T-helper 2 cell treated with Interferon-gamma antibody and Interleukin-4, amounts not matched to agents 5 μg/mL and 100 μg/mL, for 36 hours (primary cell): ENCODE measurements at regions not wholly inside any gene's neighbourhood (a gene's known extent, or its start where the extent isn't known, plus 50 kb on each side); places are given as distances from the start of the nearest gene placed in this dataset.

Experiments
- DNase-seq: peaks from one replicate; pipeline ENCODE4 v3.0.0; 2021; ENCODE audit warnings: low spot score
- H3K27ac Mint-ChIP-seq: one replicate; pipeline ENCODE4 v1.8.0; 2021; ENCODE audit warnings: mild to moderate bottlenecking, mixed read lengths
- H3K27me3 Mint-ChIP-seq: one replicate; pipeline ENCODE4 v1.8.0; 2021; ENCODE audit warnings: low read depth, mixed read lengths
- H3K36me3 Mint-ChIP-seq: one replicate; pipeline ENCODE4 v1.8.0; 2021; ENCODE audit warnings: low read depth, mixed read lengths
- H3K4me1 Mint-ChIP-seq: one replicate; pipeline ENCODE4 v1.8.0; 2021; ENCODE audit warnings: low read depth, mixed read lengths
- H3K4me3 Mint-ChIP-seq: one replicate; pipeline ENCODE4 v1.8.0; 2022; ENCODE audit warnings: mild to moderate bottlenecking, moderate library complexity, mixed read lengths
- H3K9me3 Mint-ChIP-seq: one replicate; pipeline ENCODE4 v1.8.0; 2021; ENCODE audit warnings: mixed read lengths

DNA sequence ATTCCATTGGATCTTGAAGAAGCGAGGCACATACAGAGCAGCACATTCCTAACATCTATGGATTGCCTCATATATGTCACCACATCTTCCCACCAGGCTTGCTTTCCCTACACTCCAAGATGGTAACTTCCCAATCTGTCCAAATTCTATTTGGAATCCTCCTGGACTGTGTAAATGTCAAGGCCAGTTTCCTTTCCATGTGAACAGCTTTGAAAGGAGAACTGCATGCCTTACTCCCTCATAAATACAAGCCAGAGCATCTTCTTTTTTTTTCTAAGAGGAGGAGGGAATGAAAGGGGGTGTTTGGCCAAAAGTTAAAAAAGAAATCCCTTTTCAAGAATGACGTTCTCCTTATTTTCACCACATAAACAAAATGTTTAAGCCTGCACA, 103.8 kb upstream of the OSR1 start:
- Mint-ChIP-seq H3K9me3 (no peaks in the 10 kb centered on the region), H3K27ac (no peak overlapping the region), H3K36me3 (no peaks in the 10 kb centered on the region), H3K4me3 (no peak overlapping the region), H3K4me1 (no peaks in the 10 kb centered on the region), H3K27me3 (peaks cover 13% of the 10 kb centered on the region)
- no peak for DNase-seq

DNA sequence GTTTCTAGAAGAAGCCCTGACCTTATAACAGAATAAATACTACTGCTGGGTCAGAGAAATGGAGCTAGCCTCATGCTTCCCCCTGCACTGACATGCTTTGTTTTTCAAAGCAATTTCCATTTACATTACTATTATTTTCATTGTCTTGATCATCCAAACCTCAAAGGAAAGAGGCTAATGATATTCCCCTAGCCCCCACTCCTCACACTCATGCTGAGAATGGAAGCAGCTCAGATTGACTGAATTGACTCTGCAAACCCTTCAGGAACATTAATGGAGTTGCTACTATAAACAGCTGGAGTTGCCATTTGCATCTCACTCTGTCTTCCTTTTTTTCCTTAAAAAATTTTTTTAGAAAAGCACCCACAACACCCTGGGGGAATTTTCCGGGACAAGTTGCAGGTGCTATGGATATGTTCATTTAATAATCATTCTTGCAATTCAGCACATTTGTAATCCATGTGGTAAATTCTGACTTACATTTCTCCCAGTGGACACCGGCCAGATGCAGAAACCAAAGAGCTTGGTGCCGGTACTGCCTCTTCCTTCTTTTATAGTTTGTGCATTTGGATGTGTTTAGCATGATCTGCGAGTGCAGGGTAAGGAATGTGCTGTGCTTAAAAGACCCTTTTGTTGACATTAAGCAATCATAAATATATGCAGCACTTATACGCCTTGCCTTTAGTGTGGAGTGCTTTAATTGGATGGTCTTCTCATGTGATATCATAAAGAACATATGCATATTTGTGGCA, 103.3 kb upstream of the OSR1 start:
- no peaks in the 10 kb centered on the region for H3K36me3 Mint-ChIP-seq
- no peaks in the 10 kb centered on the region for H3K9me3 Mint-ChIP-seq
- DNase-seq = no peak
- peaks cover 9% of the 10 kb centered on the region for H3K27me3 Mint-ChIP-seq
- no peak overlapping the region for H3K4me3 Mint-ChIP-seq
- no peak overlapping the region for H3K27ac Mint-ChIP-seq
- H3K4me1 Mint-ChIP-seq = no peaks in the 10 kb centered on the region

DNA sequence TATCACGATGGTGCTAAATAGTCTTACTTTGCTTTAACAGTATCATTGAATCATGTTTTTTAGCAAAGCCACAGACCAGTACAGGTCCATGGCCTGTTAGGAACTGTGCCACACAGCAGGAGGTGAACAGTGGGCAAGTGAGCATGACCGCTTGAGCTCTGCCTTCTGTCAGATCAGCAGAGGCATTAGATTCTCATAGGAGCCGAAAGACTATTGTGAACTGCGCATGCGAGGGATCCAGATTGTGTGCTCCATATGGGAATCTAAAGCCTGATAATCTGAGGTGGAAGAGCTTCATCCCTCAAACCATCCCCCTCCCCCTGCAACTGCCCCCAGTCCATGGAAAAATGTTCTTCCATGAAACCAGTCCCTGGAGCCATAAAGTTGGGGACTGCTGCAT, 102.3 kb upstream of the OSR1 start:
- no peaks in the 10 kb centered on the region for H3K36me3 Mint-ChIP-seq
- peaks cover 8% of the 10 kb centered on the region for H3K27me3 Mint-ChIP-seq
- no peak overlapping the region for H3K4me3 Mint-ChIP-seq
- no peak overlapping the region for H3K27ac Mint-ChIP-seq
- no peaks in the 10 kb centered on the region for H3K4me1 Mint-ChIP-seq
- no peaks in the 10 kb centered on the region for H3K9me3 Mint-ChIP-seq
- DNase-seq = no peak

DNA sequence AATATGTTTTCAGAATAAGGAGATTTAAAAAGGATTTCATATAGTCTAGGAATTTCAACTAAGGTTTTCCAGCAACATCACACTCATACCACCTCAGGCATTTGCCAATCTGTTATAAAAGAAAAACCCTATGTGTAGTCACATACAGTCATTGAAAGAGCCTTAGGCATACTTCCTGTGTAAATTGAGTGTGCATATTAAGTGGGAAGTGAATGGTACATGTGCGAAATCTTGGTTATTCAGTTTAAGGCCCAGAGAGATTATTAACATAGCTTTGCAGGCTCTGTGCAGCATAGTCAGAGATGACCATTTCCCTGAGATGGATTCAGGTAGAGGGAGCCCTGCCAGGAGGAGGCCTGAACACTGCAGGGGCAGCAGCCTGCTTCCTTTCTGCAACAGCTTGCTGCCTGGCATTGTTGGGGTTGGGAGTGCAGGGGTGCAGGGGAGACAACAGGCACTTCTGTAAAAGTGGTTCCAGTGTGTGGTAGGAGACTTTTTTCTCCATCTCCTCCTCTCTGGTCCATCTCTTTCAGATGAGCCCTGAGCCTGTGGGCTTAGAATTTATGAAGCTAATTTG, 100.1 kb upstream of the OSR1 start:
- no peaks in the 10 kb centered on the region for H3K4me1 Mint-ChIP-seq
- no peaks in the 10 kb centered on the region for H3K36me3 Mint-ChIP-seq
- no peak overlapping the region for H3K4me3 Mint-ChIP-seq
- no peak overlapping the region for H3K27ac Mint-ChIP-seq
- no peaks in the 10 kb centered on the region for H3K9me3 Mint-ChIP-seq
- peaks cover 8% of the 10 kb centered on the region for H3K27me3 Mint-ChIP-seq
- DNase-seq = no peak

DNA sequence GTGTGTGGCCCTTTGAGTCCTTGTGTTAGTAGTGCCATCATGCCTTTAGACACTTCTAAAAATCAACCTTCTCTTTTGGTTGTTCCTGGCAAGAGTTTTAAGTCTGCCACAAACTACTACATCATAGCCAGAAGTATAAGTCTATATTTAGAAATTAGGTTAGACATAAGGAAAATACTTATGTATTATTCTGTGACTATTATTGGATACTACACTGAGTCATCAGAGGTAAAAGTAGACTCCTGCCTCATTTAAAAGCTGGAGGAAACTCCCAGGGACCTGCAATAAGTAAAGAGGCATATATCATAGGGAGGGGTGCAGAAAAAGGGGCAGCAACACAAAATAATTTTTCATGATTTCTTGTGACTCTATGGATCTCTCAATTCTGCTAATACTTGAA, 99.4 kb upstream of the OSR1 start:
- Mint-ChIP-seq H3K4me1 (no peaks in the 10 kb centered on the region), H3K9me3 (no peaks in the 10 kb centered on the region), H3K4me3 (no peak overlapping the region), H3K27ac (no peak overlapping the region), H3K27me3 (peaks cover 11% of the 10 kb centered on the region), H3K36me3 (no peaks in the 10 kb centered on the region)
- no peak for DNase-seq

DNA sequence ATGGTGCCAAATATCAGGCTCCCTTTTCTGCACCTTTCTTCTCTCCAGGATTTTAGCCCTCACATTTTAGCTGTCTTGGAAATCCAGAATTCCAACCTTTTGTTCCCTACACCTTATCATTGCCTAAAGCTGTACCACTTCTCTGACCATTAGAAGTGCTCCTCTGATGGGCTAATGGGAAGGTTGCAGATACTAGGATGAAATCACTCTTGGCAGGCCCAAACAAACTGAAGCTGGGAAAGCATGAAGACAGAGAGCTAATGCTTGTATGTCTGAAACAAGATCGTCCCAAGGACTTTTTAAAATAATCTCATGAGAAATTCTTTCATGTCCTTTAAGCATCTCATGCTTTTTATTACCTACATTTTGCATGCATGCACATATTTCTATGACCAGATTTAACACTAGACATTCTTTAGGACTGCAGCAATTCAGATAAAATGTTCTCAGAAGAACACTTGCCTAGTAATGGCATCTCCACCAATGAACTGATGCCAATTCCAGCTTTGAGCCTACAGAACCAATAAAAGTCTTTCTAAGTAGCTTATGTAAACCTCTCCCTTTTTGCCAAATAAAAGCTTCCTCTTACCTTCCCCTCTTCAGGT, 98.4 kb upstream of the OSR1 start:
- Mint-ChIP-seq H3K27me3 (peaks cover 9% of the 10 kb centered on the region), H3K9me3 (no peaks in the 10 kb centered on the region), H3K4me3 (no peak overlapping the region), H3K36me3 (no peaks in the 10 kb centered on the region), H3K27ac (no peak overlapping the region), H3K4me1 (no peaks in the 10 kb centered on the region)
- DNase-seq = no peak

DNA sequence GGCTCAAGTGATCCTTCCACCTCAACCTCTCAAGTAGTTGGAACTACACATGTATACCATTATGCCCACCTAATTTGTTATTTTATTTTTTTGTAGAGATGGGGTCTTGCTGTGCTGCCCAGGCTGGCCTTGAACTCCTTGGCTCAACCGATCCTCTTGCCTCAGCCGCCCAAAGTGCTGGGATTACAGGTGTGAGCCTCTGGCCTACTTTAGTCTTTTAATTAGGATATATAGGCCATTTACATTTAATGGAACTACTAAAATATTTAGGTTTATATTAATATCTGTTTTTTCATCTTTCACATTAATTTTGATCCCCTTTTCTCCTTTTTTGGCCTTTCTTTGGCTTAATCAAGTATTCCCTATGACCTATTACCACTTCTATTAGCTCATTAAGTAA, 95.7 kb upstream of the OSR1 start:
- H3K27ac Mint-ChIP-seq = no peak overlapping the region
- H3K4me3 Mint-ChIP-seq = no peak overlapping the region
- no peak for DNase-seq
- H3K36me3 Mint-ChIP-seq = no peaks in the 10 kb centered on the region
- H3K4me1 Mint-ChIP-seq = no peaks in the 10 kb centered on the region
- no peaks in the 10 kb centered on the region for H3K9me3 Mint-ChIP-seq
- H3K27me3 Mint-ChIP-seq = peaks cover 6% of the 10 kb centered on the region

DNA sequence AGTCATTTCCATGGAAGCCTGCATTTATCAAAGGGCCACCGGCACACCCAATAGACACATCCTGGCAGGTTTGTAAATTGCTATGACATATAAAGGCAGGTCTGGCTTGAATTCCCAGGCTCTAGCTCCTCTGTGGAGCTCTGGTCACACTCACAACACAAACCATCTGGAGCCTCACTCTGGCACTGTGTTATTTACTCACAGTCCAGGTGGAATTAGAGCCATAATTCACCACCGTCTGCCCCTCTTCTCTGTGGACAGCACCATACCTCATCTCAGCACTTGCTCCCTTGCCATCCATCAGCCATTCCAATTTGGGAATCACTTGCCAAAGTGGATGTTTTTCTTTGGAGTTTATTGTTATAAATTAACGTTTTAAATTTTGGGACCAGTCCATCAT, 84.3 kb upstream of the OSR1 start:
- H3K4me3 Mint-ChIP-seq = no peak overlapping the region
- no peak overlapping the region for H3K27ac Mint-ChIP-seq
- H3K9me3 Mint-ChIP-seq = no peaks in the 10 kb centered on the region
- no peaks in the 10 kb centered on the region for H3K4me1 Mint-ChIP-seq
- no peak for DNase-seq
- H3K36me3 Mint-ChIP-seq = no peaks in the 10 kb centered on the region
- H3K27me3 Mint-ChIP-seq = no peaks in the 10 kb centered on the region

DNA sequence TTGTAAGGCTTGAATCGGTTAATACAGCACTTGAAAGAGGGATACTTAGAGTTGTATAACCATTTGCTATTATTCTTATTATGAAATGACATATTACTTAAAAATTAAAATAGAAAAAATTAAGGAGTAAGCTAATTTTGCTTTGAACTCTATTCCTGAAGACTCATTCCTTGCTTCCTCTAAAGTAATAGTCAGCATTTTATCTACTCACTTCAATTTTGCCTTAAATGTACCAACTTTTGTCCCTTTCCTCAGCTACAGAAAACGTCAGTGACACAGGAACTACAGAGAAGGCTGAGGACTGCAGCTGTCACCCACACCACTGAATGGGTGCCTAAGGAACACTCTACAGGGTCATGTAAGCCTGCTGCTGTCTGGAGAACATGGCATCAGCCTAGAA, 80.7 kb upstream of the OSR1 start:
- no peak for DNase-seq
- Mint-ChIP-seq H3K27ac (no peak overlapping the region), H3K9me3 (no peaks in the 10 kb centered on the region), H3K4me3 (no peak overlapping the region), H3K27me3 (peaks cover 4% of the 10 kb centered on the region), H3K36me3 (no peaks in the 10 kb centered on the region), H3K4me1 (no peaks in the 10 kb centered on the region)

DNA sequence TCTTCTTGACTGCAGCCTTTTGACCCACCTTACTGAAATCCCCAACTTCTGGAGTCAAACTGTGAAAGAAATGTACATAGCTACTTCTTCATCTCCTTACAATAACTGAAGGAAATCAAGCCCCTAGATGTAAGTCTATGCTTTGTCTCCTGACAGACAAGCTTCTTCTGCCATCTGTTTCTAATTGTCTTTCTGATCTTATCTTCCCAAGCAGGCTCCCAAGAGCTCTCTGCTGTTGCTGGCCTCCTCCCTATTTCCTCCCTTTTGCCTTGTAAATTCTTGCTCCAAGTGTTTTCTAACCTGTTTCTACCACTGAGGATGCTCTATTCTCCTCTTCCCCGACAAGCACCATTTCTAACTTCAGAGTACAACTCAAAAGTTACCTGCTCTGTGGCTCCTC, 77.4 kb upstream of the OSR1 start:
- no peak for DNase-seq
- Mint-ChIP-seq H3K27ac (no peak overlapping the region), H3K9me3 (no peaks in the 10 kb centered on the region), H3K4me3 (no peak overlapping the region), H3K27me3 (peaks cover 6% of the 10 kb centered on the region), H3K36me3 (no peaks in the 10 kb centered on the region), H3K4me1 (no peaks in the 10 kb centered on the region)

DNA sequence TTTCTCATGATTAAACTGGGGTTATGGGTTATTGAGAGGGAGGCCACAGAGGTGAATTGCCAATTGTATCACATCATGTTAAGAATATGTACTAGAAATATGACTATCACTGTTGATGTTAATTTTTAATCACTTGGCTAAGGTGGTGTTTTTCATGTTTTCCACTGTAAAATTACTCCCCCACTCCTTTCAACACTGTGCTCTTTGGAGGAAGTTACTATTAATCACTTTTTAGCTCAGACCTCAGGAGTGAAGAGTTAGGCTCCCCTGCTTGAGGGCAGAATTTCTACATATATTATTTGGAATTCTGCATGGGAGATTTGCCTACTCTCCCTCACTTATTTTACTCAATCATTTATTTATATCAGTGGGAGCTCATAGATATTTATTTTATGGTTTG, 76.0 kb upstream of the OSR1 start:
- H3K4me3 Mint-ChIP-seq = no peak overlapping the region
- no peaks in the 10 kb centered on the region for H3K36me3 Mint-ChIP-seq
- peaks cover 8% of the 10 kb centered on the region for H3K27me3 Mint-ChIP-seq
- H3K9me3 Mint-ChIP-seq = no peaks in the 10 kb centered on the region
- no peaks in the 10 kb centered on the region for H3K4me1 Mint-ChIP-seq
- no peak for DNase-seq
- no peak overlapping the region for H3K27ac Mint-ChIP-seq

DNA sequence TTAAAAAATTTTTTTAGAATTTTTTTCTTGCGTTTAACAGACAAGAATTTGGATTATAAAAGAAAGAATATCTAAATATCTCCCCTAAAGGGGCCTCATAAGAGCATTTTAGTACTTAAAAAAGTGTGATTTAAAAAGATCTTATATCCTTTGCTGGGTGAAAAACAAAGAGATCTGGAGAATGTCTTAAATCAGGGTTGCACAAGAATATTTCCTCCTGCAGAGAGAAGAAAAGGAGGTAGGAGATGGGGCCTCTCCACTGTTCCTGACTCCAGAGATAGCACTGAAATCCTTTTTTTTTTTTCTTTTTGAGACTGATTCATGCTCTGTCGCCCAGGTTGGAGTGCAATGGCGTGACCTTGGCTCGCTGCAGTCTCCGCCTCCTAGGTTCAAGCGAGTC, 68.5 kb upstream of the OSR1 start:
- Mint-ChIP-seq H3K9me3 (no peaks in the 10 kb centered on the region), H3K4me1 (no peaks in the 10 kb centered on the region), H3K27me3 (peaks cover 20% of the 10 kb centered on the region), H3K4me3 (no peak overlapping the region), H3K27ac (no peak overlapping the region), H3K36me3 (no peaks in the 10 kb centered on the region)
- DNase-seq = no peak

DNA sequence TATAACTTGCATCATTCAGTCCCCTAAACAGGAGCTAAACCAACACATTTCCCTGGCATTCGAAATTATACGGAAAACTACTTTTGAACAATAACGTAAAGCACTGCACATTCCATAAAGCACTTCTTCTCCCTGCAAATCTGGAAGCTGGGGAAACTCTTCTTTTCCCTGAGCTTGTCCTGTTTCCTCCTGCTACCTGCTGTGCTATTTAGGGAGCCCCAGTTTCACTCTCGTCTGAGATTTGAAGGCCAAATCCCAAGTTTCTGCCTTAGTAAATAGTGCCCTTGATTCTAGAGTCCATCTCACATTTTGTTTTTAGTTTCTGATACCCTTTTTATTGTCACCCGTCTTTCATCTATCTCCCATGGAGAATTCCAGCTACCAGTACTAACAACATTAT, 67.7 kb upstream of the OSR1 start:
- peaks cover 20% of the 10 kb centered on the region for H3K27me3 Mint-ChIP-seq
- no peak for DNase-seq
- no peak overlapping the region for H3K27ac Mint-ChIP-seq
- H3K4me1 Mint-ChIP-seq = no peaks in the 10 kb centered on the region
- H3K9me3 Mint-ChIP-seq = no peaks in the 10 kb centered on the region
- H3K4me3 Mint-ChIP-seq = no peak overlapping the region
- no peaks in the 10 kb centered on the region for H3K36me3 Mint-ChIP-seq

DNA sequence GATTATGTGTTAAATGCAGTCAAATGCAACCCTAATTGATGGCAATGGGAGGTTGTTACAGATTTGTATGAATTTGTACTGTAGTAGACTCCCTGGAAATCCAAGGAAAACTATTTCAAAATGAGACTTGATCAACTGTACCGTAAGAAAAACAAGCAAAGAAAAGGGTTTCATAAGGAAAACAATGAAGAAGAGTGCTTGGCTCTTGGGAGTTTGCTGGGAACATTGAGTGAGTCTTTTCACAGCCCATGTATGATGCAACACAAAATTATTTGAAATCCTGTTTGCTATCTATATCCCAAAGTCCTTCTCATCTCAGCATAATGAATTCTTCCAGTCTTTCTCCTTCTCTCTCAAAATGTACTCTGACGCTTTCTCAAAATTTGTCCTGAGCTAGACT, 67.0 kb upstream of the OSR1 start:
- Mint-ChIP-seq H3K9me3 (no peaks in the 10 kb centered on the region), H3K36me3 (no peaks in the 10 kb centered on the region), H3K4me1 (no peaks in the 10 kb centered on the region), H3K27ac (no peak overlapping the region), H3K4me3 (no peak overlapping the region), H3K27me3 (peaks cover 20% of the 10 kb centered on the region)
- no peak for DNase-seq
